ENCODE measurements at regions not wholly inside any gene's neighbourhood (a gene's known extent, or its start where the extent isn't known, plus 50 kb on each side); places are given as distances from the start of the nearest gene placed in this dataset.

- Histone ChIP-seq H3K27ac (ENCODE audit: insufficient read depth, low read length, poor library complexity, severe bottlenecking) (no peak overlapping the region), H3K27me3 (ENCODE audit: control insufficient read depth, insufficient read depth, low read length) (no peaks in the 10 kb centered on the region), H3K4me3 (ENCODE audit: low read depth, low read length) (no peak overlapping the region), H3K4me1 (ENCODE audit: control insufficient read depth, insufficient read depth, low read length, poor library complexity, severe bottlenecking) (no peaks in the 10 kb centered on the region), H3K36me3 (ENCODE audit: control insufficient read depth, insufficient read depth, low read length) (no peaks in the 10 kb centered on the region), H3K9me3 (ENCODE audit: control insufficient read depth in 2 of 2, low read length in 2 of 2) (no peaks in the 10 kb centered on the region)
- Mint-ChIP-seq H3K9me3 (no peaks in the 10 kb centered on the region), H3K4me3 (no peak overlapping the region), H3K27me3 (no peaks in the 10 kb centered on the region), H3K36me3 (no peaks in the 10 kb centered on the region), H3K4me1 (no peaks in the 10 kb centered on the region), H3K27ac (no peak overlapping the region)
- ATAC-seq (ENCODE audit: low read depth in 2 of 2) (no peak), DNase-seq (no peak)
These were observed 93.2 kb downstream of the TBX19 start for GRCh38 chr1:168373869-168374268.

GRCh38 chr1:168372861-168373371 is 92.2 kb downstream of the TBX19 start:
- Mint-ChIP-seq H3K27ac (no peak overlapping the region), H3K4me1 (no peaks in the 10 kb centered on the region), H3K36me3 (no peaks in the 10 kb centered on the region), H3K27me3 (no peaks in the 10 kb centered on the region), H3K4me3 (no peak overlapping the region), H3K9me3 (no peaks in the 10 kb centered on the region)
- no peaks in the 10 kb centered on the region for H3K27me3 ChIP-seq (ENCODE audit: control insufficient read depth, insufficient read depth, low read length)
- no peaks in the 10 kb centered on the region for H3K9me3 ChIP-seq (ENCODE audit: control insufficient read depth in 2 of 2, low read length in 2 of 2)
- H3K27ac ChIP-seq (ENCODE audit: insufficient read depth, low read length, poor library complexity, severe bottlenecking): no peak overlapping the region
- H3K4me3 ChIP-seq (ENCODE audit: low read depth, low read length): no peak overlapping the region
- no peak for DNase-seq
- H3K36me3 ChIP-seq (ENCODE audit: control insufficient read depth, insufficient read depth, low read length): no peaks in the 10 kb centered on the region
- no peaks in the 10 kb centered on the region for H3K4me1 ChIP-seq (ENCODE audit: control insufficient read depth, insufficient read depth, low read length, poor library complexity, severe bottlenecking)
- no peak for ATAC-seq (ENCODE audit: low read depth in 2 of 2)

GRCh38 chr1:168372307-168372706 is 91.6 kb downstream of the TBX19 start:
- Mint-ChIP-seq H3K36me3 (no peaks in the 10 kb centered on the region), H3K9me3 (no peaks in the 10 kb centered on the region), H3K4me1 (no peaks in the 10 kb centered on the region), H3K27ac (no peak overlapping the region), H3K4me3 (no peak overlapping the region), H3K27me3 (no peaks in the 10 kb centered on the region)
- Histone ChIP-seq H3K27me3 (ENCODE audit: control insufficient read depth, insufficient read depth, low read length) (no peaks in the 10 kb centered on the region), H3K36me3 (ENCODE audit: control insufficient read depth, insufficient read depth, low read length) (no peaks in the 10 kb centered on the region), H3K4me3 (ENCODE audit: low read depth, low read length) (no peak overlapping the region), H3K27ac (ENCODE audit: insufficient read depth, low read length, poor library complexity, severe bottlenecking) (no peak overlapping the region), H3K9me3 (ENCODE audit: control insufficient read depth in 2 of 2, low read length in 2 of 2) (no peaks in the 10 kb centered on the region), H3K4me1 (ENCODE audit: control insufficient read depth, insufficient read depth, low read length, poor library complexity, severe bottlenecking) (no peaks in the 10 kb centered on the region)
- no peak for DNase-seq
- ATAC-seq (ENCODE audit: low read depth in 2 of 2): no peak

GRCh38 chr1:168371477-168371876 is 90.8 kb downstream of the TBX19 start:
- H3K4me1 Mint-ChIP-seq: no peaks in the 10 kb centered on the region
- no peaks in the 10 kb centered on the region for H3K9me3 ChIP-seq (ENCODE audit: control insufficient read depth in 2 of 2, low read length in 2 of 2)

DNA sequence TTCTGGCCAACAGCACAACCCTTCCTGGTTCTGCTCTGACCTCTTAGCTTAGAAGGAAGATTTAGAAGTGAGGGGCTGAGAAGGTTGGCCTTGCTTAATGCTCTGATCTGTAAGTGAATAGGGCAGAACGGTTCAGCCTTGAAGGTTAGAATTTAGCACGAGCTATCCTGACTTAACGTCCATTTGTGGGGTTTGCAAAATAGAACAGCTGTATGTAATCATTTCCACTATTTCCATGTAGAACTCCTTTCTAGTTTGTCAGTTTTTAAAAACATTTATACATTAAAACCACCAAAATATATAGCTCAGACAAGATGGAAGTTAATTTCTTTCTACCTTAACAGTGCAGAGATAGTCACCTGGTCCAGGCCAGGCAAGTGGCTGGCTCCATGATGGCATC is 89.9 kb downstream of the TBX19 start:
- Mint-ChIP-seq H3K9me3 (no peaks in the 10 kb centered on the region), H3K4me3 (no peak overlapping the region), H3K36me3 (no peaks in the 10 kb centered on the region), H3K27me3 (peaks cover 6% of the 10 kb centered on the region), H3K27ac (peak overlapping the region in 1 of 3 donors; percentile 11), H3K4me1 (peaks cover 0 to 3% (median 1%) of the 10 kb centered on the region in 4 donors)
- Histone ChIP-seq H3K27me3 (ENCODE audit: control insufficient read depth, insufficient read depth, low read length) (no peaks in the 10 kb centered on the region), H3K4me1 (ENCODE audit: control insufficient read depth, insufficient read depth, low read length, poor library complexity, severe bottlenecking) (no peaks in the 10 kb centered on the region), H3K9me3 (ENCODE audit: control insufficient read depth in 2 of 2, low read length in 2 of 2) (no peaks in the 10 kb centered on the region), H3K4me3 (ENCODE audit: low read depth, low read length) (no peak overlapping the region), H3K36me3 (ENCODE audit: control insufficient read depth, insufficient read depth, low read length) (no peaks in the 10 kb centered on the region), H3K27ac (ENCODE audit: insufficient read depth, low read length, poor library complexity, severe bottlenecking) (no peak overlapping the region)
- no peak for DNase-seq
- no peak for ATAC-seq (ENCODE audit: low read depth in 2 of 2)

More at GRCh38 chr1:168371477-168371876, 90.8 kb downstream of the TBX19 start:
- Mint-ChIP-seq H3K27me3 (peaks cover 6% of the 10 kb centered on the region), H3K27ac (no peak overlapping the region), H3K36me3 (no peaks in the 10 kb centered on the region), H3K4me3 (no peak overlapping the region), H3K9me3 (no peaks in the 10 kb centered on the region)
- no peak for ATAC-seq (ENCODE audit: low read depth in 2 of 2)
- H3K27me3 ChIP-seq (ENCODE audit: control insufficient read depth, insufficient read depth, low read length): no peaks in the 10 kb centered on the region
- no peak overlapping the region for H3K27ac ChIP-seq (ENCODE audit: insufficient read depth, low read length, poor library complexity, severe bottlenecking)
- no peaks in the 10 kb centered on the region for H3K36me3 ChIP-seq (ENCODE audit: control insufficient read depth, insufficient read depth, low read length)
- no peak for DNase-seq
- no peaks in the 10 kb centered on the region for H3K4me1 ChIP-seq (ENCODE audit: control insufficient read depth, insufficient read depth, low read length, poor library complexity, severe bottlenecking)
- no peak overlapping the region for H3K4me3 ChIP-seq (ENCODE audit: low read depth, low read length)

GRCh38 chr1:168369655-168370054 is 89.0 kb downstream of the TBX19 start:
- Histone ChIP-seq H3K4me1 (ENCODE audit: control insufficient read depth, insufficient read depth, low read length, poor library complexity, severe bottlenecking) (no peaks in the 10 kb centered on the region), H3K27ac (ENCODE audit: insufficient read depth, low read length, poor library complexity, severe bottlenecking) (no peak overlapping the region), H3K4me3 (ENCODE audit: low read depth, low read length) (no peak overlapping the region), H3K9me3 (ENCODE audit: control insufficient read depth in 2 of 2, low read length in 2 of 2) (no peaks in the 10 kb centered on the region), H3K36me3 (ENCODE audit: control insufficient read depth, insufficient read depth, low read length) (no peaks in the 10 kb centered on the region), H3K27me3 (ENCODE audit: control insufficient read depth, insufficient read depth, low read length) (no peaks in the 10 kb centered on the region)
- no peaks in the 10 kb centered on the region for H3K36me3 Mint-ChIP-seq
- H3K27me3 Mint-ChIP-seq: peaks cover 6% of the 10 kb centered on the region
- H3K9me3 Mint-ChIP-seq: no peaks in the 10 kb centered on the region
- no peak overlapping the region for H3K27ac Mint-ChIP-seq
- H3K4me1 Mint-ChIP-seq: peaks cover 0 to 4% (median 1%) of the 10 kb centered on the region in 4 donors
- ATAC-seq (ENCODE audit: low read depth in 2 of 2) (no peak), DNase-seq (no peak)
- no peak overlapping the region for H3K4me3 Mint-ChIP-seq

DNA sequence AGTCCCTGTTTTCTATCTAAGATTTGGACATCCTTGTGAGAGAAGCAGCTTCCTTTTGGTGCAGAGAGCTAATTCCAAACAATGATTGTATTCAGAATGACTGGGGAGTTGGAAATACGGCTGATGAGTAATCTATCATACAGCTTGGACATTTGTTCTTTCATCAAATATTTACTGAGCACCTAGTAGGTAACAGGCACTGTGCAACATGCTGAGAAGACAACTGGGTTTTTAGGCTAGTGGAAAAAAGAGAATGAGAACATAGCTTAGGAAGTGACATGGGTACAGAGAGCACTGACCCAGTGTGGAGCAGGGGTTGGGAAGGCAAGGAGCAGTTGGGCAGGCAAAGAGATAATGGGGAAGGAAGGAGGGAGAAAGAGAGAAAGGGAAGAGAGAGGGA is 87.5 kb downstream of the TBX19 start:
- Mint-ChIP-seq H3K27me3 (peaks cover 6% of the 10 kb centered on the region), H3K27ac (peak overlapping the region in 1 of 3 donors; percentile 3), H3K9me3 (no peaks in the 10 kb centered on the region), H3K4me1 (peaks cover 2 to 9% (median 4%) of the 10 kb centered on the region in 4 donors), H3K36me3 (no peaks in the 10 kb centered on the region), H3K4me3 (no peak overlapping the region)
- H3K4me1 ChIP-seq (ENCODE audit: control insufficient read depth, insufficient read depth, low read length, poor library complexity, severe bottlenecking): peaks cover 5% of the 10 kb centered on the region
- H3K27ac ChIP-seq (ENCODE audit: insufficient read depth, low read length, poor library complexity, severe bottlenecking): no peak overlapping the region
- H3K4me3 ChIP-seq (ENCODE audit: low read depth, low read length): no peak overlapping the region
- no peaks in the 10 kb centered on the region for H3K9me3 ChIP-seq (ENCODE audit: control insufficient read depth in 2 of 2, low read length in 2 of 2)
- H3K27me3 ChIP-seq (ENCODE audit: control insufficient read depth, insufficient read depth, low read length): no peaks in the 10 kb centered on the region
- H3K36me3 ChIP-seq (ENCODE audit: control insufficient read depth, insufficient read depth, low read length): no peaks in the 10 kb centered on the region
- no peak for ATAC-seq (ENCODE audit: low read depth in 2 of 2)
- no peak for DNase-seq

GRCh38 chr1:168365719-168366479 is 85.2 kb downstream of the TBX19 start:
- no peak overlapping the region for H3K27ac ChIP-seq (ENCODE audit: insufficient read depth, low read length, poor library complexity, severe bottlenecking)
- Mint-ChIP-seq H3K27me3 (peaks cover 10% of the 10 kb centered on the region), H3K36me3 (no peaks in the 10 kb centered on the region), H3K9me3 (no peaks in the 10 kb centered on the region), H3K4me1 (peaks cover 7 to 21% (median 14%) of the 10 kb centered on the region in 4 donors), H3K4me3 (no peak overlapping the region), H3K27ac (no peak overlapping the region)
- no peak overlapping the region for H3K4me3 ChIP-seq (ENCODE audit: low read depth, low read length)
- DNase-seq (peak in 2 of 3 donors; percentile 22 to 52), ATAC-seq (ENCODE audit: low read depth in 2 of 2) (no peak)
- H3K9me3 ChIP-seq (ENCODE audit: control insufficient read depth in 2 of 2, low read length in 2 of 2): no peaks in the 10 kb centered on the region
- no peaks in the 10 kb centered on the region for H3K36me3 ChIP-seq (ENCODE audit: control insufficient read depth, insufficient read depth, low read length)
- H3K27me3 ChIP-seq (ENCODE audit: control insufficient read depth, insufficient read depth, low read length): no peaks in the 10 kb centered on the region
- H3K4me1 ChIP-seq (ENCODE audit: control insufficient read depth, insufficient read depth, low read length, poor library complexity, severe bottlenecking): peaks cover 11% of the 10 kb centered on the region
